Heart right ventricle (tissue), 16 donors: ENCODE measurements at regions not wholly inside any gene's neighbourhood (a gene's known extent, or its start where the extent isn't known, plus 50 kb on each side); places are given as distances from the start of the nearest gene placed in this dataset.

ENCODE experiments used
- ATAC-seq, 8 donors: fragments of 200-7000 bp; cut with Tn5 transposase; one replicate each; pipeline ENCODE4 v1.9.1; 2020; ENCODE audit warnings: mild to moderate bottlenecking in 8 of 8, moderate library complexity in 8 of 8, moderate number of reproducible peaks in 1 of 8
- DNase-seq, 2 donors: peaks; one replicate each; pipeline ENCODE4 v3.0.0-alpha.2; 2020
- H3K27ac ChIP-seq, 10 donors: fragments of 200-600 bp; sonication (generic) in 2 of 10; one replicate each; pipeline versions ENCODE4 v1.5.0 to v1.8.0; 2020 to 2022; ENCODE audit warnings: mild to moderate bottlenecking in 3 of 10
- H3K27me3 ChIP-seq, 7 donors: fragments of 200-600 bp; one replicate each; pipeline ENCODE4 v1.8.0; 2021 to 2022; ENCODE audit warnings: mild to moderate bottlenecking in 2 of 7
- H3K36me3 ChIP-seq, 9 donors: fragments of 200-600 bp; sonication (generic) in 1 of 9; one replicate each; pipeline versions ENCODE4 v1.5.0 to v1.8.0; 2020 to 2022; ENCODE audit warnings: mild to moderate bottlenecking in 2 of 9
- H3K4me1 ChIP-seq, 9 donors: fragments of 200-600 bp; sonication (generic) in 1 of 9; one replicate each; pipeline versions ENCODE4 v1.5.0 to v1.8.0; 2020 to 2022; ENCODE audit warnings: mild to moderate bottlenecking in 4 of 9
- H3K4me3 ChIP-seq, 10 donors: fragments of 200-600 bp; sonication (generic) in 2 of 10; one replicate each; pipeline versions ENCODE4 v1.5.0 to v1.8.0; 2020 to 2022; ENCODE audit warnings: mild to moderate bottlenecking in 7 of 10, moderate library complexity in 2 of 10
- H3K9me3 ChIP-seq, 11 donors: fragments of 200-600 bp in 10 of 11; sonication (generic) in 2 of 11; one replicate each; pipeline versions ENCODE4 v1.5.0 to v1.8.0; 2013 to 2022; ENCODE audit warnings: mild to moderate bottlenecking in 2 of 11, control low read depth in 1 of 11, moderate library complexity in 1 of 11
- WGBS, 2 donors: extraction: QIAGEN DNeasy Blood & Tissue Kit; methylation state at CpG; one replicate each; pipeline ENCODE4 v1.1.7; 2013; ENCODE audit warnings: inconsistent platforms in 1 of 2; 5-methylcytosine and 5-hydroxymethylcytosine counted together
- intact Hi-C, 10 donors: fragments of 100-400 bp; cut with DNase I; formaldehyde crosslinking; loops; one replicate each; pipeline versions ENCODE4 v1.11.1 to v1.14.2; 2022
- TF ChIP-seq, protein P1 (sequence below), 9 donors: fragments of 200-600 bp; sonication (generic) in 2 of 9; IDR thresholded peaks; one replicate each; pipeline versions ENCODE4 v1.5.0 to v1.8.0; 2021 to 2022; ENCODE audit warnings: antibody characterized with exemption in 9 of 9, mild to moderate bottlenecking in 5 of 9, moderate library complexity in 1 of 9
- donor health status: Arrhythmogenic right ventricular cardiomyopathy.
- donor health status: ischemic (EF 13 %, LVEDD 7.1; RV severe dilation, severe dysfunction).
- donor health status: healthy with polysubstance abuse.
- donor health status: DM: no; HTN: yes; CAD: no.
- donor health status: DM: no; HTN: no; CAD: no.
- donor health status: ischemic (EF 25% LVEDD 6.9; RV normal size, moderate dysfunction).
- donor health status: ischemic (EF 25% LVEDD 5.7; RV mildly dilated, moderate dysfunction).
- donor health status: healthy.
- donor health status: DM: yes; HTN: yes; CAD: no.
- donor health status: Ischemic cardiomyopathy.
- donor health status: ischemic (EF 35%, LVEDD 5.7; RV mildly dilated, moderate dysfunction).
- donor health status: nonischemic (EF 11% LVEDD 7.7; RV severe dilation, severe dysfunction).
- donor health status: DM: yes; HTN: yes; CAD: no.
- donor health status: PGD.
- donor health status: ischemic (EF 29% LVEDD 5.4; RV normal size, mild dysfunction).
- donor health status: nonischemic (EF 23%, LVEDD 6.1; RV moderate dilation, normal function).

DNA sequence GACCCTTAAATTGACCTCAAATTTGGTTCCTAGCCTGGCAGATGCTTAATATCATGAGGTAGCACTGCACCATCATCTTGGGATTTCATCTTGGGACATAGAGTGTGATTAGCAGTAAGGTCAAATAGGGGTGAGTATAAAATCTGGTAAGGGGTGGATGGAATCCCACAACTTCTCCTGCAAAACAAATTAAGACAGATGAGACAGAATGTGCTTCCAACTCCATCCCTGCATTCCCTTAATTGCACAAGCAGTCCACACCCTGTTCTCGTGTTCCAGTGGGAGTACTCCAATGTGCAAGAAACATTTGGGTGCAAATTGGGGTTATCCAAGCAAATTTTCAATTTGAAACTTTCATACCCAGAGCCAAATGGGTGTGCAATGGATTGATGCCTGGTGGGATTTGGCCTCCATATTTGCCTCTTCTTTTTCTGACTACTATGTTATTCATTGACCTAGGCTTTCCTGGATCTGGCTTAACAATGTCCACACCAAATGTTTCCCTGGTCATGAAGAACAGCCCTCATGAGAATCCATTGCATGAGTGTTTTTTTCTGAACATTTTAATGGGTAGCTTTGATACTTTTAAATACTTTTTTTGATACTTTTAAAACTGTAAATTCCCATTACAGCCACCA lies 785.0 kb upstream of the TSPY4 start:
- TF ChIP-seq, protein P1, sequence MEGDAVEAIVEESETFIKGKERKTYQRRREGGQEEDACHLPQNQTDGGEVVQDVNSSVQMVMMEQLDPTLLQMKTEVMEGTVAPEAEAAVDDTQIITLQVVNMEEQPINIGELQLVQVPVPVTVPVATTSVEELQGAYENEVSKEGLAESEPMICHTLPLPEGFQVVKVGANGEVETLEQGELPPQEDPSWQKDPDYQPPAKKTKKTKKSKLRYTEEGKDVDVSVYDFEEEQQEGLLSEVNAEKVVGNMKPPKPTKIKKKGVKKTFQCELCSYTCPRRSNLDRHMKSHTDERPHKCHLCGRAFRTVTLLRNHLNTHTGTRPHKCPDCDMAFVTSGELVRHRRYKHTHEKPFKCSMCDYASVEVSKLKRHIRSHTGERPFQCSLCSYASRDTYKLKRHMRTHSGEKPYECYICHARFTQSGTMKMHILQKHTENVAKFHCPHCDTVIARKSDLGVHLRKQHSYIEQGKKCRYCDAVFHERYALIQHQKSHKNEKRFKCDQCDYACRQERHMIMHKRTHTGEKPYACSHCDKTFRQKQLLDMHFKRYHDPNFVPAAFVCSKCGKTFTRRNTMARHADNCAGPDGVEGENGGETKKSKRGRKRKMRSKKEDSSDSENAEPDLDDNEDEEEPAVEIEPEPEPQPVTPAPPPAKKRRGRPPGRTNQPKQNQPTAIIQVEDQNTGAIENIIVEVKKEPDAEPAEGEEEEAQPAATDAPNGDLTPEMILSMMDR (IDR thresholded peaks at IDR 0.05), result no peak
- Histone ChIP-seq H3K27ac (no peak overlapping the region), H3K4me1 (no peaks in the 10 kb centered on the region), H3K9me3 (no peaks in the 10 kb centered on the region), H3K36me3 (no peaks in the 10 kb centered on the region), H3K27me3 (no peaks in the 10 kb centered on the region), H3K4me3 (no peak overlapping the region)
- 14 to 20% methylated on average over 1 of the region's 1 CpG for WGBS, 2 donors
- no peak for DNase-seq
- peak in 2 of 8 donors; percentile 69 to 83 for ATAC-seq
- intact Hi-C loops, result loop anchor here in 1 of 10 donors (5.0 kb wide), 1 partner anchor 90 kb away; no protein-coding TSS in a partner anchor

DNA sequence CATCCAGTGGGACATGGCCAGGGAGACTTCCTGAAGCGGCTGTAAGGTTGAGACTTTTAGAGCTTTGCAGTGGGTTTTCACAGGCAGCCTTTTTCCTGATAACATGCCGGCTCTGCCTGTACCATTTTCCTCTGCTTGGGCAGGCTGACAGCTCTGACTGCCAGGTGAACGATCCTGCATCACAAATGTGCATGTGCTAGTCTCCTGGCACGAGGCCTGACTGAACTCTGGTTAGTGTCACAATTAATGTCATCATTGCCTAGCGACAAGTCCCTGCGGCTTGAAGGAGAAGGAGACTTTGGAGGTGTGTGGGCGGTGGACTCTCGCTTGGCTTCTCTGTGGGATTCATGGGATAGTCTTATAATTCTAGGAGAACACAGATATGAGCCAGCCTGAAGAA lies 783.6 kb upstream of the TSPY4 start:
- TF ChIP-seq, protein P1 (IDR thresholded peaks at IDR 0.05), result no peak
- H3K9me3 ChIP-seq, result no peaks in the 10 kb centered on the region
- intact Hi-C loops, result loop anchor here in 1 of 10 donors (5.0 kb wide), 1 partner anchor 89 kb away; no protein-coding TSS in a partner anchor
- H3K27me3 ChIP-seq, result no peaks in the 10 kb centered on the region
- H3K27ac ChIP-seq, result no peak overlapping the region
- 57 to 67% methylated on average over 8 of the region's 8 CpGs for WGBS, 2 donors
- H3K36me3 ChIP-seq, result no peaks in the 10 kb centered on the region
- no peaks in the 10 kb centered on the region for H3K4me1 ChIP-seq
- peak; percentile 19 to 27 for DNase-seq
- H3K4me3 ChIP-seq, result no peak overlapping the region
- peak in 3 of 8 donors; percentile 39 to 65 (median 42) for ATAC-seq

DNA sequence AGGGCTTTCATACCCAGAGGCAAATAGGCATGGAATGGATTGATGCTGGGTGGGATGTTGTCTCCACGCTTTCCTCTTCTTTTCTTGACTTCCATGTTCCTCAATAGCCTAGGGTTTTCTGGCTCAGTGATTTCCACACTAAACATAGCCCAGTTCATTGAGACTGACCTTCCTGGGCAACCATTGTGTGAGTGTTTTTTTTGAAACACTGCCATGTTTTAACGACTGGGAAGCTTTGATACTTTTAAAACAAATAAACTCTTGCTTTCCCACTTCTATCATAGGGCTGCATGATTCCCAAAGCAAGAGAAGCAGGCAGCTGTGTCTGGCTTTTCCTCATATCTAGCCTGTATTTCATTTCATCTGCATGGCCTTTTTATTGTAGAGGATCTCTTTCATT lies 775.9 kb upstream of the TSPY4 start:
- no peaks in the 10 kb centered on the region for H3K36me3 ChIP-seq
- H3K4me3 ChIP-seq, result no peak overlapping the region
- no peak overlapping the region for H3K27ac ChIP-seq
- TF ChIP-seq, protein P1 (IDR thresholded peaks at IDR 0.05), result no peak
- intact Hi-C loops, result no loop called here
- no peaks in the 10 kb centered on the region for H3K27me3 ChIP-seq
- WGBS, 2 donors, result 22 to 26% methylated on average over 2 of the region's 2 CpGs
- DNase-seq (no peak), ATAC-seq (no peak)
- no peaks in the 10 kb centered on the region for H3K4me1 ChIP-seq
- H3K9me3 ChIP-seq, result no peaks in the 10 kb centered on the region

DNA sequence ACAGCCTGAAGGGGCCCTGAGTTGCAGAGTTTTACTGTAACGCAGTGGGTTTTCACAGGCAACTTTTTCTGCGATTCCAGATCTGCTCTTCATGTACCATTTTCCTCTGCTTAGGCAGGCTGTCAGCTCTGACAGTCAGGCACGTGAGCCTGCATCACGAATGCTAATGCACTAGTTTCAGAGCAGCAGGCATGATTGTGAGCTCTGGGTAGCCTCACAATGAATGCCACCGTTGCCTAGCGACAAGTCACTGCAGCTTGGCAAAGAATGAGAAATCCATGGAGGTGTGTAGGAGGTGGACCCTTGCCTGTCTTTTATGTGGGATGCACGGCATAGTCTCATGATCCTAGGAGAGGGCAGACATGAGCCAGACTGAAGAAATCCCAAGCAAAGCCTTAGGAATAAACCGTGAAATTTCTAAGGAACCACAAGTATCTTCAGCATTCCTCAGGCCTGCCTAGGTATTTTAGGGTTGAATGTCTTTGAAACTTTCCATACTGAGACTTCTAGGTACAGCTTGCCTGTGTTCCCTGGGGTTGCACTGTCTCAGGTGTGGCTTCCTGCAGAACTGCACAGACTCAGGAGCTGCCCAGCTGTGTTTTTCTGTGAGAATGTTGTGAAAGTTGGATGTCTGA lies 774.7 kb upstream of the TSPY4 start:
- DNase-seq (no peak), ATAC-seq (no peak)
- intact Hi-C loops, result no loop called here
- no peak overlapping the region for H3K4me3 ChIP-seq
- WGBS, 2 donors, result 61 to 64% methylated on average over 8 of the region's 8 CpGs
- H3K4me1 ChIP-seq, result no peaks in the 10 kb centered on the region
- no peaks in the 10 kb centered on the region for H3K27me3 ChIP-seq
- no peaks in the 10 kb centered on the region for H3K36me3 ChIP-seq
- no peaks in the 10 kb centered on the region for H3K9me3 ChIP-seq
- H3K27ac ChIP-seq, result no peak overlapping the region
- TF ChIP-seq, protein P1 (IDR thresholded peaks at IDR 0.05), result no peak
